Activated effector memory CD4-positive, alpha-beta T cell treated with Interleukin-2 at 50 U/mL for 16 hours (primary cell): ENCODE measurements at regions not wholly inside any gene's neighbourhood (a gene's known extent, or its start where the extent isn't known, plus 50 kb on each side); places are given as distances from the start of the nearest gene placed in this dataset.
A peak's percentile ranks its signal among the peaks of the same experiment; 100 is the strongest.

ENCODE experiments used
- DNase-seq: peaks from one replicate; pipeline ENCODE4 v3.0.0-alpha.2; 2020

GRCh38 chr17:68185820-68186219 is 62.0 kb upstream of the AMZ2 start:
- DNase-seq, result no peak

- no peak for DNase-seq
Observed at GRCh38 chr17:68190495-68190894, 57.3 kb upstream of the AMZ2 start.

GRCh38 chr17:68195667-68196393 is 52.0 kb upstream of the AMZ2 start:
- no peak for DNase-seq

- no peak for DNase-seq
Observed at GRCh38 chr17:68196394-68197090, 51.3 kb upstream of the AMZ2 start.

GRCh38 chr17:68197091-68197996 is 50.5 kb upstream of the AMZ2 start:
- peak; percentile 41 for DNase-seq

- no peak for DNase-seq
Observed at GRCh38 chr17:68197997-68198930, 49.6 kb upstream of the AMZ2 start.
